GM12873 (cell line): ENCODE measurements at regions not wholly inside any gene's neighbourhood (a gene's known extent, or its start where the extent isn't known, plus 50 kb on each side); places are given as distances from the start of the nearest gene placed in this dataset.

Experiments used
- CTCF ChIP-seq: IDR thresholded peaks from 2 replicates; pipeline ENCODE4 v1.5.1; 2012; ENCODE audit warnings: low read depth, mild to moderate bottlenecking, moderate library complexity, low read length, control low read depth; ENCODE audit not compliant: insufficient read depth; ENCODE audit errors: missing control alignments

GRCh38 chr6:21323577-21323976, 270.0 kb upstream of the SOX4 start:
- no peak for TF ChIP-seq CTCF

DNA sequence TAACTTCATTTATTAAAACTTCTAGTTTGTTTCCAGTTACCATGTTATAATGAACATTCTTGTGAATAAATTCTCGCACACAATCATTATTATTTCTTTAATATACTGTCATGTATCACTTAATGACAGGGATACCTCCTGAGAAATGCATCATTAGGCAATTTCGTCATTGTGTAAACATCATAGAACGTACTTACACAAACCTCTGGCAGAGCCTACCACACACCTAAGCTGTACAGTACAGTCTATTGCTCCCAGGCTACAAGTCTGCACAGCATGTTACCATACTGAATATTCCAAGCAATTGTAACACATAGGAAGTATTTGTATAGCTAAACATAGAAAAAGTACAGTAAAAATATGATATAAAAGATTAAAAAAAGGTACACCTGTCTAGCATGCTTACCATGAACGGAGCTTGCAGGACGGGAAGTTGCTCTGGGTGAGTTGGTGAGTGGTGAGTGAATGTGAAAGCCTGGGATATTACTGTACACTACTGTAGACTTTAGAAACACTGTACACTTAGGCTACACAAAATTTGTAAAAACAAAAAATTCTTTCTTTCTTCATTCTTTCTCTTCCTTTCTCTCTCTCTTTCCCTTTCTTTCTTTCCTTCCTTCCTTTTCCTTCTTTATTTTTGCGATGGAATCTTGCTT, 268.2 kb upstream of the SOX4 start:
- no peak for TF ChIP-seq CTCF

GRCh38 chr6:21327326-21328112, 266.0 kb upstream of the SOX4 start:
- TF ChIP-seq CTCF: no peak

DNA sequence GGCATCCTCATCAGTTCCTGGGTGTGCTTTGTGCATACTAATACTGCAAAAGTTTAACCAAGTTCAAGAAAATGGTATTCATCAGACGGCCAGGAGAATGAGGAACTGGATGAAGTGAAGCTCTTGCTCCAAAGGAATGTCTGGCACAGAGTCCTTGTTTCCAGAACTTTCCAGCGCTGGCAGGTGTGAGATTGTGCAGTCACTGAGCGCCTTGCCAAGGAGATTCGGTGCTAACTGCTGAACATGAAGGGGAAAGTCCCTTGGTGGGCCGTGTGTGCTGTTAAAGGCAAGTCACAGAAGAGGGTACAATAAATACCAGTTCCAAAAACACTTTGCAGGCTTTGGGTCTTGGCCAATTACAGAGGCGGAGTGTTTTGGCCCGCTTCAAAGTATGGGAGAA, 262.3 kb upstream of the SOX4 start:
- no peak for TF ChIP-seq CTCF

DNA sequence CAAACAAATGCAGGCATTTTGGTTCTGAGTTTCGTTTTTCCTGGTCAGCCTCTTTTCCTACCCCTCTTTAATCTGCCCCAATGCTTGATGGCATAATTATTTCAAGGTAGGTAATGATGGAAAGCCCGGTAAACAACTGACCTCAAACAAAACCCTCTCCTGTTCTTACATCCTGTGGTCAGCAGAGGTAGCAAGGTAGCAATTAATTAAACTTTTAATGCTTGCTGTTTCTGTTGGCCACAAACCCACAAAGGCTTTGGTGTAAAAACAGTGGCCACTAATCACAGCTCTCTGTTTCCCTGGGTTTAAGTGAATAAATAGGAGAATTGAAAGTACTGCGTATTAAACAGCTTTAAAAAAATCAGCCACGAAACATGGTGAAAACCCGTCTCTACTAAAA, 261.5 kb upstream of the SOX4 start:
- TF ChIP-seq CTCF: no peak

GRCh38 chr6:21332660-21333059, 260.9 kb upstream of the SOX4 start:
- no peak for TF ChIP-seq CTCF

GRCh38 chr6:21333715-21334114, 259.8 kb upstream of the SOX4 start:
- TF ChIP-seq CTCF: no peak
